Heart right ventricle (tissue), 16 donors: ENCODE measurements at regions not wholly inside any gene's neighbourhood (a gene's known extent, or its start where the extent isn't known, plus 50 kb on each side); places are given as distances from the start of the nearest gene placed in this dataset.

Source experiments
- ATAC-seq, 8 donors: fragments of 200-7000 bp; cut with Tn5 transposase; one replicate each; pipeline ENCODE4 v1.9.1; 2020; ENCODE audit warnings: mild to moderate bottlenecking in 8 of 8, moderate library complexity in 8 of 8, moderate number of reproducible peaks in 1 of 8
- DNase-seq, 2 donors: peaks; one replicate each; pipeline ENCODE4 v3.0.0-alpha.2; 2020
- H3K27ac ChIP-seq, 10 donors: fragments of 200-600 bp; sonication (generic) in 2 of 10; one replicate each; pipeline versions ENCODE4 v1.5.0 to v1.8.0; 2020 to 2022; ENCODE audit warnings: mild to moderate bottlenecking in 3 of 10
- H3K27me3 ChIP-seq, 7 donors: fragments of 200-600 bp; one replicate each; pipeline ENCODE4 v1.8.0; 2021 to 2022; ENCODE audit warnings: mild to moderate bottlenecking in 2 of 7
- H3K36me3 ChIP-seq, 9 donors: fragments of 200-600 bp; sonication (generic) in 1 of 9; one replicate each; pipeline versions ENCODE4 v1.5.0 to v1.8.0; 2020 to 2022; ENCODE audit warnings: mild to moderate bottlenecking in 2 of 9
- H3K4me1 ChIP-seq, 9 donors: fragments of 200-600 bp; sonication (generic) in 1 of 9; one replicate each; pipeline versions ENCODE4 v1.5.0 to v1.8.0; 2020 to 2022; ENCODE audit warnings: mild to moderate bottlenecking in 4 of 9
- H3K4me3 ChIP-seq, 10 donors: fragments of 200-600 bp; sonication (generic) in 2 of 10; one replicate each; pipeline versions ENCODE4 v1.5.0 to v1.8.0; 2020 to 2022; ENCODE audit warnings: mild to moderate bottlenecking in 7 of 10, moderate library complexity in 2 of 10
- H3K9me3 ChIP-seq, 11 donors: fragments of 200-600 bp in 10 of 11; sonication (generic) in 2 of 11; one replicate each; pipeline versions ENCODE4 v1.5.0 to v1.8.0; 2013 to 2022; ENCODE audit warnings: mild to moderate bottlenecking in 2 of 11, control low read depth in 1 of 11, moderate library complexity in 1 of 11
- WGBS, 2 donors: extraction: QIAGEN DNeasy Blood & Tissue Kit; methylation state at CpG; one replicate each; pipeline ENCODE4 v1.1.7; 2013; ENCODE audit warnings: inconsistent platforms in 1 of 2; 5-methylcytosine and 5-hydroxymethylcytosine counted together
- intact Hi-C, 10 donors: fragments of 100-400 bp; cut with DNase I; formaldehyde crosslinking; loops; one replicate each; pipeline versions ENCODE4 v1.11.1 to v1.14.2; 2022
- TF ChIP-seq, protein P1 (sequence below), 9 donors: fragments of 200-600 bp; sonication (generic) in 2 of 9; IDR thresholded peaks; one replicate each; pipeline versions ENCODE4 v1.5.0 to v1.8.0; 2021 to 2022; ENCODE audit warnings: antibody characterized with exemption in 9 of 9, mild to moderate bottlenecking in 5 of 9, moderate library complexity in 1 of 9
- donor health status: Arrhythmogenic right ventricular cardiomyopathy.
- donor health status: ischemic (EF 13 %, LVEDD 7.1; RV severe dilation, severe dysfunction).
- donor health status: healthy with polysubstance abuse.
- donor health status: DM: no; HTN: yes; CAD: no.
- donor health status: DM: no; HTN: no; CAD: no.
- donor health status: ischemic (EF 25% LVEDD 6.9; RV normal size, moderate dysfunction).
- donor health status: ischemic (EF 25% LVEDD 5.7; RV mildly dilated, moderate dysfunction).
- donor health status: healthy.
- donor health status: DM: yes; HTN: yes; CAD: no.
- donor health status: Ischemic cardiomyopathy.
- donor health status: ischemic (EF 35%, LVEDD 5.7; RV mildly dilated, moderate dysfunction).
- donor health status: nonischemic (EF 11% LVEDD 7.7; RV severe dilation, severe dysfunction).
- donor health status: DM: yes; HTN: yes; CAD: no.
- donor health status: PGD.
- donor health status: ischemic (EF 29% LVEDD 5.4; RV normal size, mild dysfunction).
- donor health status: nonischemic (EF 23%, LVEDD 6.1; RV moderate dilation, normal function).

DNA sequence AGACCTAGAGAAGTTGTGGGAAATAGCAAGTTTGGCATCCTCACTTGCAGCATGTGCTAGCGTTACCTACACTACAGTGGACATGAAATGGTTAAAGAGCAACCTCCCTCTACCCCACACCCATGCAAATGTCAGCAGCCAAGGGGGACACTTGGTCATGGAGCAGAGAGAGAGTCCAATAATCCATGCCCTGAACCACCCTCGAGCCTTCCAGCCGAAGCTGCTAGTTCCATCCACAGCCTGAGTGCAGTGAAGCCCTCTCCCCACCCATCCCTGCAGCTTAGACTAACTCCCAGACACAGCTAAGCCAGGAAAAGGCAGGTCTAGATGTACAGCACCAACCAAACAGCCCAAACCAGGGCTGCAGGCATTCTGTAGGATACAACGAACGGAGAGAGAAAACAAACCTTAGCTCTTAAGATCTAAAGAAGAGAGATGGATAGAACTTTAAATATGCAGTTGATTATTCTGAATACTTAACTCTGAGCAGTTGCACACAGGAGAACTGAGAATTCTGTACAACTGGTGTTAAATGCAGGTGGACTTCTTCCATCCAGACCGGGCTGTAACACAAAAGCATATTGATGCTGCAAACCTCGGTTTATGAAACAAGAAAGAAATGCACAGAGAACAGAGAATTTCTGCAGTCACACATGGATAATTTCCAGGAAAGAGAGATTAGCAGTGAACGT is 93.8 kb downstream of the SALL1 start:
- Histone ChIP-seq H3K9me3 (no peaks in the 10 kb centered on the region), H3K4me3 (no peak overlapping the region), H3K27ac (no peak overlapping the region), H3K4me1 (no peaks in the 10 kb centered on the region), H3K27me3 (peaks cover 0 to 46% (median 19%) of the 10 kb centered on the region in 7 donors), H3K36me3 (no peaks in the 10 kb centered on the region)
- intact Hi-C loops = no loop called here
- no peak for DNase-seq
- ATAC-seq = no peak
- WGBS, 2 donors = 58 to 60% methylated on average over 8 of the region's 8 CpGs
- TF ChIP-seq, protein P1, sequence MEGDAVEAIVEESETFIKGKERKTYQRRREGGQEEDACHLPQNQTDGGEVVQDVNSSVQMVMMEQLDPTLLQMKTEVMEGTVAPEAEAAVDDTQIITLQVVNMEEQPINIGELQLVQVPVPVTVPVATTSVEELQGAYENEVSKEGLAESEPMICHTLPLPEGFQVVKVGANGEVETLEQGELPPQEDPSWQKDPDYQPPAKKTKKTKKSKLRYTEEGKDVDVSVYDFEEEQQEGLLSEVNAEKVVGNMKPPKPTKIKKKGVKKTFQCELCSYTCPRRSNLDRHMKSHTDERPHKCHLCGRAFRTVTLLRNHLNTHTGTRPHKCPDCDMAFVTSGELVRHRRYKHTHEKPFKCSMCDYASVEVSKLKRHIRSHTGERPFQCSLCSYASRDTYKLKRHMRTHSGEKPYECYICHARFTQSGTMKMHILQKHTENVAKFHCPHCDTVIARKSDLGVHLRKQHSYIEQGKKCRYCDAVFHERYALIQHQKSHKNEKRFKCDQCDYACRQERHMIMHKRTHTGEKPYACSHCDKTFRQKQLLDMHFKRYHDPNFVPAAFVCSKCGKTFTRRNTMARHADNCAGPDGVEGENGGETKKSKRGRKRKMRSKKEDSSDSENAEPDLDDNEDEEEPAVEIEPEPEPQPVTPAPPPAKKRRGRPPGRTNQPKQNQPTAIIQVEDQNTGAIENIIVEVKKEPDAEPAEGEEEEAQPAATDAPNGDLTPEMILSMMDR (IDR thresholded peaks at IDR 0.05) = no peak

- ATAC-seq (no peak), DNase-seq (no peak)
- Histone ChIP-seq H3K4me1 (no peaks in the 10 kb centered on the region), H3K4me3 (no peak overlapping the region), H3K27me3 (peaks cover 0 to 46% (median 19%) of the 10 kb centered on the region in 7 donors), H3K36me3 (no peaks in the 10 kb centered on the region), H3K27ac (no peak overlapping the region), H3K9me3 (no peaks in the 10 kb centered on the region)
- WGBS, 2 donors = 45 to 65% methylated on average over 2 of the region's 2 CpGs
- TF ChIP-seq, protein P1 (IDR thresholded peaks at IDR 0.05) = no peak
- intact Hi-C loops = no loop called here
These were observed 94.7 kb downstream of the SALL1 start for GRCh38 chr16:51056331-51056730.

DNA sequence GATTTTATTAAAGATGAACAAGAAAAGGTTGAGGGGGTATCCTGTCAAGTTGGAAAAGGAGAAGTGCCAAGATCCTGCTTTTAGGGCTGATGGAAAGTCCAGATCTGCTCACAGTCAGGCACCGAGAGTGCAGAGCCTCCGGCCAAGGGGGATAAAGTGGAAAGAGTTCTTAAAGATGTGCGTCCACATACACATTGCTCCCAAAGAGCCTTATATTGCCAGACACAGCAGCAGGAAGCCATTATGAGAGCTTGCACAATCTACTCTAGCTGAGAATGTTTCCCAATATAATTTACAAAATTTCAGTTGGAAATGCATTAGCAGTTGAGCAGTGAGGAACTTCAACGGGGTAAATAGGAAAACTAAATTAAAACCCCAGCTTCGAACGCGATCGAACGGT is 95.6 kb downstream of the SALL1 start:
- intact Hi-C loops = no loop called here
- TF ChIP-seq, protein P1 (IDR thresholded peaks at IDR 0.05) = no peak
- 92 to 94% methylated on average over 9 of the region's 9 CpGs for WGBS, 2 donors

GRCh38 chr16:51053775-51054174 is 97.3 kb downstream of the SALL1 start:
- Histone ChIP-seq H3K27me3 (peaks cover 0 to 46% (median 19%) of the 10 kb centered on the region in 7 donors), H3K27ac (no peak overlapping the region), H3K4me1 (no peaks in the 10 kb centered on the region), H3K36me3 (no peaks in the 10 kb centered on the region), H3K9me3 (no peaks in the 10 kb centered on the region), H3K4me3 (no peak overlapping the region)
- intact Hi-C loops = no loop called here
- DNase-seq = no peak
- TF ChIP-seq, protein P1 (IDR thresholded peaks at IDR 0.05) = no peak
- ATAC-seq = no peak
- 50 to 63% methylated on average over 2 of the region's 2 CpGs for WGBS, 2 donors

More for the DNA sequence above, 95.6 kb downstream of the SALL1 start:
- Histone ChIP-seq H3K4me3 (no peak overlapping the region), H3K27me3 (peaks cover 0 to 47% (median 19%) of the 10 kb centered on the region in 7 donors), H3K4me1 (no peaks in the 10 kb centered on the region), H3K36me3 (no peaks in the 10 kb centered on the region), H3K9me3 (no peaks in the 10 kb centered on the region), H3K27ac (no peak overlapping the region)
- no peak for ATAC-seq
- no peak for DNase-seq
